ENCODE measurements at regions not wholly inside any gene's neighbourhood (a gene's known extent, or its start where the extent isn't known, plus 50 kb on each side); places are given as distances from the start of the nearest gene placed in this dataset.
A peak's percentile ranks its signal among the peaks of the same experiment; 100 is the strongest.

DNA sequence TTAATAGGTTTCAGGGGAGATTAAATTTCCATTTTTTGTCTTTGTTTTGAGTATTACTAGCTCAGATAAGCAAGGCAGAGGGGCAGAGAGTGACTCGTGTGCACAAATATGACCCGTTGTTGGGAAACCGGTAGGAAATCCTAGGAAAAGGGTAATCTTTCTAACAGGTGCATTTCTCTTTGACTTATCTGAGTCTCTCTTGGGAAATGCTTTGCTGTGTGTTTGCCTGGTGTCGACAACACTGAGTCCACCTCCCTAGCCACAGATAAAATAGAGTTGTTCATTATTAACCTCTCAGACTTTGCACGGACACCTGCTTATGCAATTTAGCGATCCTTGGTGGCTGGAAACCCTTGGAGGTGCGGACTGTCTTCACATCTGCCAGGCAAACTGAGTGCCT, 164.2 kb downstream of the FGF1 start (continued):
- TF ChIP-seq, protein P1, sequence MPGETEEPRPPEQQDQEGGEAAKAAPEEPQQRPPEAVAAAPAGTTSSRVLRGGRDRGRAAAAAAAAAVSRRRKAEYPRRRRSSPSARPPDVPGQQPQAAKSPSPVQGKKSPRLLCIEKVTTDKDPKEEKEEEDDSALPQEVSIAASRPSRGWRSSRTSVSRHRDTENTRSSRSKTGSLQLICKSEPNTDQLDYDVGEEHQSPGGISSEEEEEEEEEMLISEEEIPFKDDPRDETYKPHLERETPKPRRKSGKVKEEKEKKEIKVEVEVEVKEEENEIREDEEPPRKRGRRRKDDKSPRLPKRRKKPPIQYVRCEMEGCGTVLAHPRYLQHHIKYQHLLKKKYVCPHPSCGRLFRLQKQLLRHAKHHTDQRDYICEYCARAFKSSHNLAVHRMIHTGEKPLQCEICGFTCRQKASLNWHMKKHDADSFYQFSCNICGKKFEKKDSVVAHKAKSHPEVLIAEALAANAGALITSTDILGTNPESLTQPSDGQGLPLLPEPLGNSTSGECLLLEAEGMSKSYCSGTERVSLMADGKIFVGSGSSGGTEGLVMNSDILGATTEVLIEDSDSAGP (CRISPR knock-in tag; IDR thresholded peaks at IDR 0.05; ENCODE audit: borderline replicate concordance) = no peak
- no peak for TF ChIP-seq FOXC1 (CRISPR knock-in tag; IDR thresholded peaks at IDR 0.05; ENCODE audit: borderline replicate concordance)
- no peak for TF ChIP-seq MZF1 (CRISPR knock-in tag; IDR thresholded peaks at IDR 0.05; ENCODE audit: borderline replicate concordance)
- TF ChIP-seq U2AF1 (optimal IDR thresholded peaks at IDR 0.05; ENCODE audit: low read depth, low read length) = no peak
- TF ChIP-seq, protein P2, sequence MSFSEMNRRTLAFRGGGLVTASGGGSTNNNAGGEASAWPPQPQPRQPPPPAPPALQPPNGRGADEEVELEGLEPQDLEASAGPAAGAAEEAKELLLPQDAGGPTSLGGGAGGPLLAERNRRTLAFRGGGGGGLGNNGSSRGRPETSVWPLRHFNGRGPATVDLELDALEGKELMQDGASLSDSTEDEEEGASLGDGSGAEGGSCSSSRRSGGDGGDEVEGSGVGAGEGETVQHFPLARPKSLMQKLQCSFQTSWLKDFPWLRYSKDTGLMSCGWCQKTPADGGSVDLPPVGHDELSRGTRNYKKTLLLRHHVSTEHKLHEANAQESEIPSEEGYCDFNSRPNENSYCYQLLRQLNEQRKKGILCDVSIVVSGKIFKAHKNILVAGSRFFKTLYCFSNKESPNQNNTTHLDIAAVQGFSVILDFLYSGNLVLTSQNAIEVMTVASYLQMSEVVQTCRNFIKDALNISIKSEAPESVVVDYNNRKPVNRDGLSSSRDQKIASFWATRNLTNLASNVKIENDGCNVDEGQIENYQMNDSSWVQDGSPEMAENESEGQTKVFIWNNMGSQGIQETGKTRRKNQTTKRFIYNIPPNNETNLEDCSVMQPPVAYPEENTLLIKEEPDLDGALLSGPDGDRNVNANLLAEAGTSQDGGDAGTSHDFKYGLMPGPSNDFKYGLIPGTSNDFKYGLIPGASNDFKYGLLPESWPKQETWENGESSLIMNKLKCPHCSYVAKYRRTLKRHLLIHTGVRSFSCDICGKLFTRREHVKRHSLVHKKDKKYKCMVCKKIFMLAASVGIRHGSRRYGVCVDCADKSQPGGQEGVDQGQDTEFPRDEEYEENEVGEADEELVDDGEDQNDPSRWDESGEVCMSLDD (CRISPR knock-in tag; IDR thresholded peaks at IDR 0.05; ENCODE audit: borderline replicate concordance) = no peak
- no peak for TF ChIP-seq PAF1 (CRISPR knock-in tag; IDR thresholded peaks at IDR 0.05)
- TF ChIP-seq, protein P3, sequence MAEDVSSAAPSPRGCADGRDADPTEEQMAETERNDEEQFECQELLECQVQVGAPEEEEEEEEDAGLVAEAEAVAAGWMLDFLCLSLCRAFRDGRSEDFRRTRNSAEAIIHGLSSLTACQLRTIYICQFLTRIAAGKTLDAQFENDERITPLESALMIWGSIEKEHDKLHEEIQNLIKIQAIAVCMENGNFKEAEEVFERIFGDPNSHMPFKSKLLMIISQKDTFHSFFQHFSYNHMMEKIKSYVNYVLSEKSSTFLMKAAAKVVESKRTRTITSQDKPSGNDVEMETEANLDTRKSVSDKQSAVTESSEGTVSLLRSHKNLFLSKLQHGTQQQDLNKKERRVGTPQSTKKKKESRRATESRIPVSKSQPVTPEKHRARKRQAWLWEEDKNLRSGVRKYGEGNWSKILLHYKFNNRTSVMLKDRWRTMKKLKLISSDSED (CRISPR knock-in tag; IDR thresholded peaks at IDR 0.05) = no peak
- TF ChIP-seq HNF4A (CRISPR knock-in tag; IDR thresholded peaks at IDR 0.05) = peak; percentile 92
- TF ChIP-seq, protein P4, sequence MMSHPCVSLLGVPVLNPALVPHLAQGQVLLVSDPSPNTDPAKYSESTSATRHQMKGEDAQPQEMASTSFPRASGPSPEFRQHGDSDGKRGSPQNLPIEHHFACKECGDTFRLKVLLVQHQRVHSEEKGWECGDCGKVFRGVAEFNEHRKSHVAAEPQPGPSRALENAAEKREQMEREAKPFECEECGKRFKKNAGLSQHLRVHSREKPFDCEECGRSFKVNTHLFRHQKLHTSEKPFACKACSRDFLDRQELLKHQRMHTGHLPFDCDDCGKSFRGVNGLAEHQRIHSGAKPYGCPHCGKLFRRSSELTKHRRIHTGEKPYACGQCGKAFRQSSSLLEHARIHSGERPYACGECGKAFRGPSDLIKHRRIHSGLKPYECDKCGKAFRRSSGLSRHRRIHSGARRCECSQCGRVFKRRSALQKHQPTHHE (CRISPR knock-in tag; IDR thresholded peaks at IDR 0.05; ENCODE audit: borderline replicate concordance) = no peak
- no peak for TF ChIP-seq ZSCAN12 (CRISPR knock-in tag; IDR thresholded peaks at IDR 0.05)
- TF ChIP-seq, protein P5, sequence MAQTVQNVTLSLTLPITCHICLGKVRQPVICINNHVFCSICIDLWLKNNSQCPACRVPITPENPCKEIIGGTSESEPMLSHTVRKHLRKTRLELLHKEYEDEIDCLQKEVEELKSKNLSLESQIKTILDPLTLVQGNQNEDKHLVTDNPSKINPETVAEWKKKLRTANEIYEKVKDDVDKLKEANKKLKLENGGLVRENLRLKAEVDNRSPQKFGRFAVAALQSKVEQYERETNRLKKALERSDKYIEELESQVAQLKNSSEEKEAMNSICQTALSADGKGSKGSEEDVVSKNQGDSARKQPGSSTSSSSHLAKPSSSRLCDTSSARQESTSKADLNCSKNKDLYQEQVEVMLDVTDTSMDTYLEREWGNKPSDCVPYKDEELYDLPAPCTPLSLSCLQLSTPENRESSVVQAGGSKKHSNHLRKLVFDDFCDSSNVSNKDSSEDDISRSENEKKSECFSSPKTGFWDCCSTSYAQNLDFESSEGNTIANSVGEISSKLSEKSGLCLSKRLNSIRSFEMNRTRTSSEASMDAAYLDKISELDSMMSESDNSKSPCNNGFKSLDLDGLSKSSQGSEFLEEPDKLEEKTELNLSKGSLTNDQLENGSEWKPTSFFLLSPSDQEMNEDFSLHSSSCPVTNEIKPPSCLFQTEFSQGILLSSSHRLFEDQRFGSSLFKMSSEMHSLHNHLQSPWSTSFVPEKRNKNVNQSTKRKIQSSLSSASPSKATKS (CRISPR knock-in tag; IDR thresholded peaks at IDR 0.05) = no peak
- no peak for TF ChIP-seq SOX6 (IDR thresholded peaks at IDR 0.05)
- peak; percentile 73 for TF ChIP-seq SOX6 (CRISPR knock-in tag; IDR thresholded peaks at IDR 0.05)
